Liver (tissue), 3 donors: ENCODE measurements at regions not wholly inside any gene's neighbourhood (a gene's known extent, or its start where the extent isn't known, plus 50 kb on each side); places are given as distances from the start of the nearest gene placed in this dataset.

ENCODE experiments used
- GABPA ChIP-seq, 2 donors: IDR thresholded peaks in 1 of 2; conservative IDR thresholded peaks in 1 of 2; 2 replicates each; pipeline ENCODE4 v1.6.1; 2016; ENCODE audit warnings: antibody characterized with exemption in 2 of 2, mild to moderate bottlenecking in 1 of 2, moderate library complexity in 1 of 2
- RAD21 ChIP-seq, 2 donors: IDR thresholded peaks; 2 replicates each; pipeline ENCODE4 v1.6.1; 2016; ENCODE audit warnings: antibody characterized with exemption in 2 of 2, mild to moderate bottlenecking in 2 of 2
- RXRA ChIP-seq, 2 donors: IDR thresholded peaks; 2 replicates each; pipeline ENCODE4 v1.6.1; 2017 to 2018; ENCODE audit warnings: antibody characterized with exemption in 2 of 2, mild to moderate bottlenecking in 1 of 2
- TAF1 ChIP-seq: conservative IDR thresholded peaks from 2 replicates; pipeline ENCODE4 v1.6.1; 2016; ENCODE audit warnings: antibody characterized with exemption, mild to moderate bottlenecking
- YY1 ChIP-seq: IDR thresholded peaks from 2 replicates; pipeline ENCODE4 v1.6.1; 2016; ENCODE audit warnings: antibody characterized with exemption, mild to moderate bottlenecking
- TF ChIP-seq, protein P1 (sequence below): fragments of 150-350 bp; IDR thresholded peaks from 2 replicates; pipeline ENCODE4 v1.5.1; 2017; ENCODE audit warnings: improper control_type of control experiment, low read depth, low read length; ENCODE audit not compliant: missing input control
- donor health status: healthy.
- donor health status: healthy.

DNA sequence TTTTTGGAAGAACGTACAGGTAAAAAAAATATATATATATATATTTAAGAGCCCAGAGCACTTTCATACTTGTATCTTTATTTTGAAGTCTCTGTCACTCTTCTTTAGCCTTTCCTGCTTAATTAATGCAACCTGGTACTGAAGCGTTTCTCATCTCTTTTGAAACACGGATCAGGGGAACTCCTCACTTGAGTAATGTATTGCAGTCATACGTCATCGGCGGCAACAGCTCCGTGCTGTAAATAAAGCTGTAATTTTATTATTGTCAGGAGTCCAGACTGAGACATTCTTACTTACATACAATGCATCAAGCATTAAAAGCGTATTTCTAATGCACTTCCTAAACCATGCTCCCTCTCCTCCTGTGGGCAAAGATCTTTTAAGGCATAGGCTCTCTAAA is 514.7 kb downstream of the SOX11 start:
- TF ChIP-seq, protein P1, sequence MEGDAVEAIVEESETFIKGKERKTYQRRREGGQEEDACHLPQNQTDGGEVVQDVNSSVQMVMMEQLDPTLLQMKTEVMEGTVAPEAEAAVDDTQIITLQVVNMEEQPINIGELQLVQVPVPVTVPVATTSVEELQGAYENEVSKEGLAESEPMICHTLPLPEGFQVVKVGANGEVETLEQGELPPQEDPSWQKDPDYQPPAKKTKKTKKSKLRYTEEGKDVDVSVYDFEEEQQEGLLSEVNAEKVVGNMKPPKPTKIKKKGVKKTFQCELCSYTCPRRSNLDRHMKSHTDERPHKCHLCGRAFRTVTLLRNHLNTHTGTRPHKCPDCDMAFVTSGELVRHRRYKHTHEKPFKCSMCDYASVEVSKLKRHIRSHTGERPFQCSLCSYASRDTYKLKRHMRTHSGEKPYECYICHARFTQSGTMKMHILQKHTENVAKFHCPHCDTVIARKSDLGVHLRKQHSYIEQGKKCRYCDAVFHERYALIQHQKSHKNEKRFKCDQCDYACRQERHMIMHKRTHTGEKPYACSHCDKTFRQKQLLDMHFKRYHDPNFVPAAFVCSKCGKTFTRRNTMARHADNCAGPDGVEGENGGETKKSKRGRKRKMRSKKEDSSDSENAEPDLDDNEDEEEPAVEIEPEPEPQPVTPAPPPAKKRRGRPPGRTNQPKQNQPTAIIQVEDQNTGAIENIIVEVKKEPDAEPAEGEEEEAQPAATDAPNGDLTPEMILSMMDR: no peak
- TF ChIP-seq RXRA (IDR thresholded peaks at IDR 0.05) (no peak), GABPA (IDR thresholded peaks at IDR 0.05 in 1 of 2, conservative IDR thresholded peaks at IDR 0.05 in 1 of 2) (no peak), TAF1 (no peak), RAD21 (IDR thresholded peaks at IDR 0.05) (no peak), YY1 (no peak)
